ENCODE measurements at regions not wholly inside any gene's neighbourhood (a gene's known extent, or its start where the extent isn't known, plus 50 kb on each side); places are given as distances from the start of the nearest gene placed in this dataset.

DNA sequence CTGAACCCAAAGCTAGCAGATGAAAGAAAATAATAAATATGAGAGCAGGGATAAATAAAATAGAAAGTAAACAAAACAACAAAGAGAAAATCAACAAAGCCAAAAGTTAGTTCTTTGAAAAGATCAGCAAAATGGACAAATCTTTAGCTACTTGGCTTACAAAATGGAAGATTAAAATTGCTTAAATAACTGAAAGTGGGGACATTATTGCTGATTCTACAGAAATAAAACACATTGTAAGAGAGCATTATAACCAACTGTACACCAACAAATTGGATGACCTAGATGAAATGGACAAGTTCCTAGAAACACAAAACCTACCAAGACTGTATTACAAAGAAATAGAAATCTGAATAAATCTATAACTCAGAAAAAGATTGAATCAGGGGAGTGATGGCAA lies 238.3 kb upstream of the C1orf87 start:
- no peak for DNase-seq (ENCODE audit: low read depth in 4 of 4, low spot score in 3 of 4)

DNA sequence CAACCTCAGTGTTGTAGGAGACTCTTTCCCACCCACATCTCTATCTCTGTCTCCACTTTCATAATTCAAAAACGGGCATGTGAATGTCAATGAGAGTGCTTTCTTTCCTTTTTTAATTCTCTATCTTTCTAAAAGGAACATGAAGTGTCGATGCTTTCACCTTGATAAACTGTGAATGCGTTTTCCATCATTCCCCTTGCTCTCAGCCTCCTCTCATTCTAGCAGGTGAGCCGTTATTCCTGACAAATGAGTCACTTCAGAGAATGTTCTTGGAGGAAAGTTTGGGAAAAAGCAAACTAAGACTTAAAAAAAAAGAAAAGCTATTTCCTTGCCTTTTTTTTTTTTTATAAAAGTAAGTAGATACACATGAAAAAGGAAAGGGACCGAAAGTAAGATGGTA lies 226.0 kb upstream of the C1orf87 start:
- no peak for DNase-seq (ENCODE audit: low read depth in 4 of 4, low spot score in 3 of 4)

DNA sequence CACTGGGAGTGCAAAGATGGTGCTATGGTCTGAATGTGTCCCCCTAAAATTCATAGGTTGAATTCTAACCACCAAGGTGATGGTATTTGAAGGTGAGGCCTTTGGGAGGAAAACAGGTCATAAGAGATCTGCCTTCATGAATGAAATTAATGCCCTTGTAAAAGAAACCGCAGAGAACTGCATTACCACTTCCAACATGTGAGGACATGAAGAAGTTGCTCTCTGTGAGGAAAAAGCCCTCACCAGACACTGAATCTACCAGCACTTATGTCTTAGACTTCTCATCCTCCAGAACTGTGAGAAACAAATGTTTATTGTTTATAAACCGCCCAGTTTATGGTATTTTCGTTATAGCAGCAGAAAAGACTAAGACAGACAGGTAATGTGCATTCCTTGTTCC lies 224.7 kb upstream of the C1orf87 start:
- no peak for DNase-seq (ENCODE audit: low read depth in 4 of 4, low spot score in 3 of 4)

DNA sequence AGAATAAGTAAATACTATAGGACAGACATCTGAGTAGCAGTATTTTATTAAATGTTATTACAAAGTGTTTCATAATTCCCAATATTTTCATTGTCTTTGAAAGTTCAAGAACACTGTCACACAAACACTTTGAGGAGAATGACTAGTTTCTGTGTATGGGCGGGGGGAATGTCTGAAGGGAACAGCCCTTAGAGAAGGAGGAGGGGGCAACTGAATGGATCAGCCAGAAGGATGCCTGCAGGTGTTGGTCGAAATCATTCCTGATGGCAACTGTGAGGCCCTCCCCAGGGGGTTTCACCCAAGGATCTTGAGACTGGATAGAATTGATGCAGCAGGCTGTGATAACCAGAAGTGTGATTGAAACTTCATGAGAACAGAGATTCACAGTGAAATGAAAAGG lies 223.2 kb upstream of the C1orf87 start:
- no peak for DNase-seq (ENCODE audit: low read depth in 4 of 4, low spot score in 3 of 4)

DNA sequence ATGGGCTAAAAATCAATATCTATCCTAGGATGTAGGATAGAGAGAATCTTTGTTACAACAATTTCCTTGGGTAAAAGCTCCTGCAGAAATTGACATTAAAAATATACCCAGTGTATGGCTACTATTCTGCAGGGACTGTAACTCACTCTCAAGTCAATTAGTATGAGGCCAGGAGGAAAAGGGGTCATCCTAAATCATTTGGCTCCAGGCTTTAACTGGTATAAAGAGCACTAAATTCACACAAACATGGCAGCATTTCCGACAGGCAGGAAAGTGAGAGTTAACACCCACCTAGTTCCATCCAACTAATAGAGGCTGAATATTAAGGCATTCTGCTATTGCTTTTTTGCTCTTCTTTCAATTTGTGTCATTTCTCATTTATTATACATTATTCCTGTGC lies 218.6 kb upstream of the C1orf87 start:
- DNase-seq (ENCODE audit: low read depth in 4 of 4, low spot score in 3 of 4): no peak

DNA sequence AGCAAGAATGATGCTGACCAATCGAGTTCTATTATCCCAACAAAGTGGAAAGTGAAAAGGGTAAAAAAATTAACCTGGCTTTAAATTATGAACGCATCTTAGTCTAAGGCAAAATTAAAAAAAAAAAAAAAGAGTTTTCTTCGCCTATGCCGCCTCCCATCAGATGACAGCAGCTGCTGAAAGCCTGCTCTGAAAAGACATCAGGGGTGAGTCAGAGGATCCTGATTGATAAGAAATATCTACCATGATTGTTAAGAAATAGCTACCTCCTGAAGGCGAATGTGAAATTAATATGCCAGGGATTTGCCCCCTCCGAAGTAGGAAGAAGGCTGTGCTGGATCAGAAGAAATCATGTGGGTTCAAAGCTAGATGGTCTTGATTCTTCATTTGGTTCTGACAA lies 216.8 kb upstream of the C1orf87 start:
- DNase-seq (ENCODE audit: low read depth in 4 of 4, low spot score in 3 of 4): no peak

DNA sequence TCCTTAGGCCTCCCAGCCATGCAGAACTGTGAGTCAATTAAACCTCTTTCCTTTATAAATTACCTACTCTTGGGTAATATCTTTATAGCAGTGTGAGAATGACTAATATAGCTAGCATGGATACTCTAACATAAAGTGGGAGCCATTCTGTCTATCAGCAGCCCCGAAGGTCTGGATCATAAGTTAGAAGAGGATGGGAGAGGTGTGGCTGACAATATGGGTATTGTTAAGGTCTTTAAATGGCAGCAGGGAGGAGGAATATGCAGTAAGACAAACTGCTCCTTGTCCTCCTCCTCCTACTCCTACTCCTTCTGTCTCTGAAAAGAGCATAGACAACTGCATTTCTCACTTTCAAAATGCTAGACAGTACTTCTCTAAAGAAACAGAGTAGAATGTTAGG lies 214.0 kb upstream of the C1orf87 start:
- no peak for DNase-seq (ENCODE audit: low read depth in 4 of 4, low spot score in 3 of 4)

DNA sequence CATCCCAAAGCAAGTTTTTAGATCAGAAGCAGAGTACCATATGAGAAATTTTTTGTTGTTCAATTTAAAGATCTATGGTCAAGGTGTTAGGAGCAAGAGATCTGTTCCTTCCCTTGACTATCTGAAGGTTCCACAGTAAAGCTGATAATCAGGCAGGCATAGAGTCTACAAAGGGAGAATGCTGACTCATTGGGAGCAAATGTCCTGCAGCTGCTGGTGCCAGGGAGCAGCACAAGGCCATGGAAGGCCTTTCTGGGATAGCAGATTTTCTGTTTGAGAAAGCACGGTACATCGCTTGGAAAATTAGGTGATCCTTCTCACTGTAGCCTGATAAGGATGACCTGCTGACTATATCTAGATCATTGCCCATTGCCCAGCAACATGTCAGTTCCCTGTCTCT lies 210.1 kb upstream of the C1orf87 start:
- DNase-seq (ENCODE audit: low read depth in 4 of 4, low spot score in 3 of 4): no peak

DNA sequence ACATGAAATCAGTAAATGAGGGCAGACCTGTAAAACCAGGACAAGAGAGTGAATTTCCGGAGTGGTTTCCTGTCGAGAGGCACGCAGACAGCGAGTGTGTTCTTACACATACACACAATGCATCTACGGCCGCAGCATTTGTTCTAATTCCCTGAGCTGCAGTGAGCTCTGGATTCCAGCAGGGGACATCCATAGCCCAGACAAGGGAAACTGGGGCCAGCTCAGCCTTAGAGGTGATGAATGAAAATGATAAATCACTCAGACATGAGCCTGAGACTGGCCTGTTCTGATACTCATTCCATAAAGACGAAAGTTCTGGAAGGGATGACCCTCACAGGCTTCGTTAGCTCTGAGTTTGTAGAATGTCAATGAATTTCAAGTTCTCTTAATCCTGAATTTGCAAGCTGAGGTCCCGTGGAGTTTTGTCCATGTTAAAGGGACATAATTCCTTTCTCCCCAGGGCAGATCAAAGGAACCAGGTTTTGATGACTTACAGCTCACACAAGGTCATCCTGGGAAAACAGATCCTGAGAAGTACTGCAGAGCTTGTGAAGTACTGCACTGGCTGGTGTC lies 207.9 kb upstream of the C1orf87 start:
- peak in 3 of 4 donors; percentile 32 to 51 (median 38) for DNase-seq (ENCODE audit: low read depth in 4 of 4, low spot score in 3 of 4)

DNA sequence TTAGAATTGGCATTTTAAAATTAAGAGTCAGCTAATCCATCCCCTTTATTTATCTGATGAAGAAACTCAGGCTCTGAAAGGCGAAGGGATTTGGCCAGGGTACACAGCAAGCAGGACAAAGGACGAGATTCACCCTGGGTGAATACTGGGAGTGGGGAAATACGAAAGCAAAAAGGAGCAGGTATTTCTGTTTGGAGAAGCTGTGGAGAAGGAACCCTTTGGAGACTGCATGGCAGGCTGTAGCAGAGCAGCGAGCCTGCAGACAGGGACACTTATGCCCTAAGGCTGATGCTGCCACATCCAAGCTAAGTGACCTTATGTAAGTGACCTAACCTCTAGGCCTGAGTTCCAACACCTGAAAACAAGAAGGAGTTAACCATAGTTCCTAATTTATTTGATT lies 207.2 kb upstream of the C1orf87 start:
- no peak for DNase-seq (ENCODE audit: low read depth in 4 of 4, low spot score in 3 of 4)

DNA sequence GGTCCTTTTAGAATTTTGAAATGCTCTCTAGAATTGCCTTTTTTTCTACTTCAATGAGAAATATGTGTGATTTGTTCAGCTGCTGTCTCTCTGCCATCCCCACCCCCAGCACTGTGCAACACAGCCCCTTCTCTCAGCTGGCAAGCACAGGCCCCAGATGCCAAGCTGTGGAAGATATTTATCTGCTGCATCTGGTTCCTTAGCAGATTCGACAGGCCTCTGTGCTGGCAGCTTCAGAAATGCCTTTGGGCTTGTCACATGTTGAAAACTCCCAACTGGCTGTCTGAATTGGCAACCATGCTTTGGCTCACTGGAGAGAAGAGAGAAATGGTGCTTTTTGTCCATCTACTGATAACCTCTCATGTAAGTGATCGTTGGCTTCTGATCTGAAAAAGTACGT lies 206.7 kb upstream of the C1orf87 start:
- no peak for DNase-seq (ENCODE audit: low read depth in 4 of 4, low spot score in 3 of 4)

DNA sequence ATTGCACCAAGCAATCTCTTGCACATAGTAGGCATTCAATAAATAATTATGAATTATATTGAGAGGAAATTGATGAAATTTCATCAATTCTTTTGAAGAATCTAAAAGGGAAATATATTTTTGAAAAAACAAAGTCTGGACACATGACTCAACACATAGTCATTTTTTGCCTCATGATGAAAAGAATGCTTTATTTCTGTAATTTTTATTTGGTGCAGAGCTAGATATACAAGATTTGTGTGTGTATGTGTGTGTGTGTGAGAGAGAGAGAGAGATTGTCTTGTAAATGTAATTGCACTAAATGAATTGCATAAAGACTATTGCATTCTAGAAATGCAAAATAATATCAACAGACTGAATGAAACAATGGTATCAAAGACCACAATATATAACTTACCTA lies 206.2 kb upstream of the C1orf87 start:
- DNase-seq (ENCODE audit: low read depth in 4 of 4, low spot score in 3 of 4): no peak

DNA sequence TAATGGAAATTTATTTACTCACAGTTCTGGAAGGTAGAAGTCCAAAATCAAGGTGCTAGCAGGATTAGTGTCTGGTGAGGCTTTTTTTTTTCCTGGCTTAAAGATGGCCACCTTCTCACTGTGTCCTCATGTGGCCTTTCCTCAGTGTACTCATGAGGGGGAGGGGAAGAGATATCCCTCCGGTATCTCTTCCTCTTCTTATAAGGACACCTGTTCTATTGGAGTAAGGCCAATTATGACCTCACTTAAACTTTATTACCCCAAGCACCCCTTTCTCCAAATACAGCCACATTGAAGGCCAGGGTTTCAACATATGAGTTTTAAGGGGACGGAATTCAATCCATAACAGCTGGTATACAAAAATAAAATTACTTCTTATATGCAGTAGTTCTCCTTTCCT lies 203.7 kb upstream of the C1orf87 start:
- no peak for DNase-seq (ENCODE audit: low read depth in 4 of 4, low spot score in 3 of 4)

DNA sequence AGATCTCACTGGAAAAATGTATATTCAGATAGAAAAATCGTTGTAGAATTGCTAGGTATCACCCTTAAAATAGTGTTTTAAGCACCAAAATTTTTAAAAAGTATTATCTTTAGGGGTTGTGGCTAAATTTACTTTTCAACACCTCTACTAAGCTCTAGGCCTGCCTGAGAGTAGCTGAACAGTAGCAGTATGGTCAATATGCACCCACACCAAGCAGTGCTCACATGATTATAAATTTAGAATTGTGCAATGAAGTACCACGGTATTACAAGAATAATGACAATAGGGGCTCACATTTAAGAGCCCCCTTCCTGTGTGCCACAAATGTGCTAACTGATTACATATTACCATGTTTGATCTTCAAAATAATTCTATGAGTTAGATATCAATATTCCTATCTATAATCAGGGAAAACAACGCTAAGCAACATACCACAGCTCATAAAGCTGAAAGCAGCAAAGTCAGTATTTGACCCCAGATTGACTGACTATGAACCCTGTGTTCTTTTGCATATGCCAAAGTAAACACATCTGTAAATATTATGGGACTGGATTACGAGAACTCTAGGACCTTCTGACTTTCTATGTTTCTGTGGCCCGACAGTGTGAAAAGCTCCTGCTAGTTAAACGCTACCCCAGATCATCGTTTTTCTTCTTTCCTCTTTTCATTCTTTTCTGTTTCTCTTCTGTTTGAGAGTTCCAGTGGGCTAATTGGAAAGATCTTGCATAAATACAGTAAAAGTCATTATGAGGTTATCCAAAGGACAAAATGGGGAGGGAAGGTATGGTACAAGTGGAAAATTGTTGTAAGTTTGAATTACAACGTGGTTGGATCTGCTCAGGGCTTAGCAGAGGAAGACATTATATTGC lies 201.1 kb upstream of the C1orf87 start:
- peak in 2 of 4 donors; percentile 20 to 21 for DNase-seq (ENCODE audit: low read depth in 4 of 4, low spot score in 3 of 4)

DNA sequence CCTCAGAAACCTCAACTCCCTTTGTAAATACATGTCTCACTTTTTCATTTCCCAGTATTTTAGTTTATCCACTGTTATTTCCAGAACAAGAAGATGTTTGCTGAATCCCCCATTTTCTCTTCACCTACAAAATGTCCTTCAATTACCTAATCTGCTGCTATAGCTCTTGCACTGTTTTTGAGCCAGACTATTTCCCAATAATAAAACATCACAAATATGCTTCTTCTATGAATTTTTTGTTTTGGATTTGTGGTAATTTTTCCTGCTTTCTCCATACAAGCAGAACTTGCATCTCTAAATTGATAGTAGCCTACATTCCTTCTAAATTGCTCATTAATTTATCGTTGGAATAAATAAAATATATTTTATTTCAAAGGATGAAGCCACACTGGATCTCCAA lies 199.6 kb upstream of the C1orf87 start:
- DNase-seq (ENCODE audit: low read depth in 4 of 4, low spot score in 3 of 4): no peak

DNA sequence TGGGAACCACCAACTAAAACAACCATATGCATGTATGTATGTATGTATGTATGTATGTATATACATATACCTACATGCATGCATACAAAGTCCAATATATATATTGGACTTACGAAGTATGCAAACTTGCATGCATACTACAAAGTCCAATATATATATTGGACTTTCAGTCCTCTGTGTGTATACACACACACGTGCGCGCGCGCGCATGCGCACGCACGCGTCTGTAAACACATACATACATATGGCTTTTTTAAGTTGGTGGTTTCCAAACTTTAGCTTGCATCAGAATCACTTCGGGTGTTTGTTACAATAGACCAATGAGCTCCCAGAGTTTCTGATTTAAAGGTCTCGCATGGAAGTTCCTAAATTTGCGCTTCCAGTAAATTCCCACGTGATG lies 197.5 kb upstream of the C1orf87 start:
- DNase-seq (ENCODE audit: low read depth in 4 of 4, low spot score in 3 of 4): no peak

DNA sequence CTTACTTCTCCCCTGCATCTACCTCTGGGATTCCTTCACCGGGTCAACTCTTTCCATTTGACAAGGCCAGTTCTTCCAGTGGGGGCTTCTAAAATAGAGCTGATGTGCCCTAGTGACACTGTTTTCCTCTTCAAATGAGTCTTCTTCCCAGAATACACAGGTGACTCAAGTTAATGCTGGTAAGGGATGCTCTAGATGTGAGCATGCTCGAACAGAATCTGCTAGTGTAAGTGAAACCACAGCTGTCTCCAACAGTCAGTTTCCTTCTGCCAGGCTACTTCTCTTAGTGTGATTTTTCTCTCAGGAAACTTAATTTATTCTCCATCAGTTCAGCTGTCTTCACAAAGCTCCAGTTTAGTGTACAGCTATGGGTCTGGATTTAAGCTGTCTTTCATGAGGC lies 194.9 kb upstream of the C1orf87 start:
- no peak for DNase-seq (ENCODE audit: low read depth in 4 of 4, low spot score in 3 of 4)

DNA sequence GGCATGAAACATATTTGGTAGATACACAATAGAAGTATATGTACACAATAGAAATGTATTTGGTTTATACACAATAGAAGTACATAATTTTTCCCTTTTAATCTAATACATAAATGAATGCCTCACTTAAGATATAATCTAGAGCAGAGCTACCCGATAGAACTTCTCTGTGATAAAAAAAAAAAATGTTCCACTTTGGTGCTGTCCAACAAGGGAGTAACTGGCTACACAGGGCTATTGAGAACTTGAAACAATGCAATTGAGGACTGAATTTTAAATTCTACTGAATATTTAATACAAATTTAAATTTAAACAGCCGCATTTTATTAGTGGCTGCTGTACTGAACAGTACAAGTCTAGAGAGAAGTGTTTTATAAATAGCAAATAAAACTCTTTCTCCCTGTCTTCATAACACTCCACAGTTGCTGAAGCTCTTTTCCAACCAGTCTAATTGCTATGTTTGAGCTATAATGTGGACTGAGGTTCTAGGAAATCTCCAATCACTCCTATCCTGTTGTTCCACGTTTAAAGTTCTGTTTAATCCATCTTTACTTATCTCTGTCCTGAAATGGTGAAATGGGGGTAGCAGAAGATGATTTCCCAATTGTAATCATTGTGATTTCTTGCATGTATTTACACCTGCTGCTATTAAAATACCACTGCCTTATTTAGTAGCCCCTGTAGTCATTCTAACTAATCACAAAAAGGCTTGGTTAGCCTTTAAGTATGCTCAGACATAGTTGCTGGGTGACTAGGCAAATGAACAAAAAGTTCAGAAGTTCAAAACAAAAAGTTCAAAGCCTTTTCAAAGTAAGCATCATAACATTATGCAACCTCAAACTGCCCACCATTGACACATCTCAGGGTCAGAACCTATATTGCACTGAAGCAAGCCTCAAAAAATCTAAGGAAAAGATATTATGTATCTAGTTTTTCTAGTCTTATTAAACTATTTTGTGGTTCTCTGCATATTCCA lies 192.3 kb upstream of the C1orf87 start:
- DNase-seq (ENCODE audit: low read depth in 4 of 4, low spot score in 3 of 4): no peak

DNA sequence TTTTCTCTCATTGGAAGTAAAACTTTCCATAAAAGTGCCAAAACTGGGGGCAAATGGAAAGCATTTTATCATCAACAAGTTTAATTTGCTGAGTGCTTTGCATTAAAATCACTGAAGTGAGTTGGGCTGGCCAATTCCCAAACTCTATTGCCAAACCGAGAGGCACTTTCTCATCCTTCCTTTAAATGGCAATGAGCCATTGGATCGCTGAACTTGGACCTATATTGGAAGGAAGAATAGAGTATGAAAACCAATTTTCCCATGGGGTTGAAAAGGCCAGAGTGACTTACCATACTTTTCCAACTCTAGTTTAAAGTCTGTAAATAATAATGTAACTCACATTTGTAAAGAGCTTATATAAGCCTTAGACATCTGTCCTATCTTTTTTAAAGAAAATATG lies 189.1 kb upstream of the C1orf87 start:
- no peak for DNase-seq (ENCODE audit: low read depth in 4 of 4, low spot score in 3 of 4)

DNA sequence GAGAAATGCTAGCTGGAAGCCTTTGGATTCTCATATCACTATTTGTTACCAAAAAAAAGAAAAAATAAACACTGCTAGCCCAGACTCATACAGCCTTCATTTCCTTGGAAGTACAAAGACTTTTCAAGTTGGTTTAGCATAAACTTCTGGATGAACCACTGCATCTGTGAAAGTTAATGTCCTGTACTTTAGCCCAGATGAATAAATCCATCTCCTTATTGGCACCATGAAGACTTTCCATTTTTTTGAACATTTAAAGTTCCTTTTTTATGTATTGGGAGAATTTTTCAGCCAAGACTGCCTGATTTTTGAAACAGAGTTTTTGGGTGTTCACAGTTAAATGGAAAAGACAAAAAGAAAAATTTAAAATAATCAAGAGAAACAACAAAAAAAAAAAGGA lies 184.0 kb upstream of the C1orf87 start:
- no peak for DNase-seq (ENCODE audit: low read depth in 4 of 4, low spot score in 3 of 4)

DNA sequence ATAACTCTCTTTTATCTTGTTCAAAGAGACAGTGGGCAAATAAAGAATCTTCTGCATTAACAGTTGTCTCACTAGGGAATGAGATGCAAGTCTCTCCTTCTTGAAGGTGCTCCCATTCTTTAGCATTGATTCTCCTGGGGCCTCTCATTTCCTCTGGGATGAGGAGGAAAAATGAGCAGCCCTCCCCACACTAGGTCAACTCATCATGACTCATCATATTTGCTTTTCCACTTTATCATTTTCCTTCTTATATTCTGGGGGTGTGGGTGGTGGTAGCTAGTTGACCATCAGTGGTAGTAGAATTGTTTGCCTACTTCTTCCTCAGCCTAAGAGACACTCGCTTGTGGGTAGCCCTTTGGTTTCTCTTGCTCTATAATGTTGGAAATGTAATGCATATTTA lies 182.0 kb upstream of the C1orf87 start:
- DNase-seq (ENCODE audit: low read depth in 4 of 4, low spot score in 3 of 4): no peak

Data from left renal pelvis (tissue), 4 donors.